ENCODE measurements at regions not wholly inside any gene's neighbourhood (a gene's known extent, or its start where the extent isn't known, plus 50 kb on each side); places are given as distances from the start of the nearest gene placed in this dataset.

DNA sequence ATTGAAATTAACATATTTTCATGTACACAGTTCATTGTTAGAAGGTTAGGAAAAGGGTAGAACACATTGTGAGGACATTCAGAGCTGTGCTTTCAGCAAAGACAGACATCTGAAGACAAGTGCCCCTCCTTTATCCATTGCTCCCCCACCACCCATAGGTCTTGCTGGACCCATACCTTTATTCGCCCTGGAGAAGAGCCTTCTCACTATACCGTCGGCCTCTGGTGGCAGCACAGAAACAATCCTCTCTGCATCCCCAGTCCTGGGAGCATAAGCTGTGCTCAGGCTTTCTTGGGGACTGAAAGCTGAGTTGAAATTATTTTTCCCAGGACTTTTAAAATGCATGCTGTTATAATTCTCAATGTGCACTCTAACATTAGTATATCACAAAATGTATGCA lies 372.3 kb downstream of the EPHA7 start (continued):
- TF ChIP-seq, protein P1, sequence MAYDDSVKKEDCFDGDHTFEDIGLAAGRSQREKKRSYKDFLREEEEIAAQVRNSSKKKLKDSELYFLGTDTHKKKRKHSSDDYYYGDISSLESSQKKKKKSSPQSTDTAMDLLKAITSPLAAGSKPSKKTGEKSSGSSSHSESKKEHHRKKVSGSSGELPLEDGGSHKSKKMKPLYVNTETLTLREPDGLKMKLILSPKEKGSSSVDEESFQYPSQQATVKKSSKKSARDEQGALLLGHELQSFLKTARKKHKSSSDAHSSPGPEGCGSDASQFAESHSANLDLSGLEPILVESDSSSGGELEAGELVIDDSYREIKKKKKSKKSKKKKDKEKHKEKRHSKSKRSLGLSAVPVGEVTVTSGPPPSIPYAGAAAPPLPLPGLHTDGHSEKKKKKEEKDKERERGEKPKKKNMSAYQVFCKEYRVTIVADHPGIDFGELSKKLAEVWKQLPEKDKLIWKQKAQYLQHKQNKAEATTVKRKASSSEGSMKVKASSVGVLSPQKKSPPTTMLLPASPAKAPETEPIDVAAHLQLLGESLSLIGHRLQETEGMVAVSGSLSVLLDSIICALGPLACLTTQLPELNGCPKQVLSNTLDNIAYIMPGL (CRISPR knock-in tag; IDR thresholded peaks at IDR 0.05; ENCODE audit: borderline replicate concordance), result no peak

DNA sequence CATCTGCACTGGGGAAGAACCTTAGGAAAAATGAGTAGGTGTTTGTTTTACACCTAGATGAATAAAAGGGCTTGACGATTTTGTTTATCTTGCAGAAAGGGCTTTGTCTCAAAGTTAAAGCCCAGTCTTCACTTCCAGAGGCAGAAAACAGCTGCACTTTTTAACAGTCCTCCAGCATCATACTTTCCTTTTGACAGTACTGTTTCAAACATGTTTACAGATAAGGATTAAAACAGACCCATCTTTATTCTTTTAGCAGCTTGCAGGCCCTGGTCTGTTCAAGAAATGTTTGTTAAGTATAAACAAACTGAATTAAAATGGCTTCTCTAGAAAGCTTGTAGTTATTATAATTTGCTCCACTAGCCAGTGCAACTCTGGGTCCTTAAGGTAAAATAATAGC lies 374.2 kb downstream of the EPHA7 start:
- Histone ChIP-seq H3K27ac (no peak overlapping the region), H3K4me3 (no peak overlapping the region), H3K4me1 (no peaks in the 10 kb centered on the region), H3K4me2 (no peak overlapping the region), H3K9me3 (no peaks in the 10 kb centered on the region)
- ChIA-PET POLR2A (no interaction called here), CTCF (no interaction called here)
- no peak for FAIRE-seq
- WGBS (ENCODE audit: missing lambda C conversion rate), result 0% methylated on average over 1 of the region's 1 CpG
- TF ChIP-seq, protein P1 (CRISPR knock-in tag; IDR thresholded peaks at IDR 0.05; ENCODE audit: borderline replicate concordance), result no peak
- no peak for DNase-seq (ENCODE audit: low read depth in 1 of 2, low spot score in 1 of 2)
- no peak for ATAC-seq

DNA sequence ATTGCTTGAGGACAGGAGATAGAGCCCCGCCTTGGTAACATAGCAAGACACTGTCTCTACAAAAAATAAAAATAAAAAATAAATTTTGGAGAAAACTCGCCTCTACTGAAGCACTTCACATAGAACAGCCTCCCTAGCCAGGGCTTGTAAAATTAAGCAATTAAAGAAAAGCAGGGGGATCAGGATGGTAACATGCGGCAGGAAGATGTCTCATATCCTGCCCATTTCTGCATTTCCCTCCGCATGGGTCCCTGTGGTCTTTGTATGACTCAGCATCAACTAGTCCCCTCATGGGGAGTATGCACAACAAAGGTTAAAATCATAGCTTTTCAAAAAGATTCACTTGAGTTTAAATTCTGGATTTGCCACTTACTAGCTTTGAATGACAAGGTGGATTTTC lies 379.0 kb downstream of the EPHA7 start:
- H3K4me3 ChIP-seq, result no peak overlapping the region
- POLR2A ChIA-PET, result no interaction called here
- CTCF ChIA-PET, result no interaction called here
- WGBS (ENCODE audit: missing lambda C conversion rate), result 26% methylated on average over 4 of the region's 4 CpGs
- no peaks in the 10 kb centered on the region for H3K9me3 ChIP-seq
- ATAC-seq (no peak), DNase-seq (ENCODE audit: low read depth in 1 of 2, low spot score in 1 of 2) (no peak), FAIRE-seq (no peak)
- H3K27ac ChIP-seq, result no peak overlapping the region
- TF ChIP-seq KDM5A (IDR thresholded peaks at IDR 0.05), result no peak
- TF ChIP-seq, protein P2, sequence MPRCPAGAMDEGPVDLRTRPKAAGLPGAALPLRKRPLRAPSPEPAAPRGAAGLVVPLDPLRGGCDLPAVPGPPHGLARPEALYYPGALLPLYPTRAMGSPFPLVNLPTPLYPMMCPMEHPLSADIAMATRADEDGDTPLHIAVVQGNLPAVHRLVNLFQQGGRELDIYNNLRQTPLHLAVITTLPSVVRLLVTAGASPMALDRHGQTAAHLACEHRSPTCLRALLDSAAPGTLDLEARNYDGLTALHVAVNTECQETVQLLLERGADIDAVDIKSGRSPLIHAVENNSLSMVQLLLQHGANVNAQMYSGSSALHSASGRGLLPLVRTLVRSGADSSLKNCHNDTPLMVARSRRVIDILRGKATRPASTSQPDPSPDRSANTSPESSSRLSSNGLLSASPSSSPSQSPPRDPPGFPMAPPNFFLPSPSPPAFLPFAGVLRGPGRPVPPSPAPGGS (IDR thresholded peaks at IDR 0.05), result no peak
- no peak overlapping the region for H3K4me2 ChIP-seq
- no peaks in the 10 kb centered on the region for H3K4me1 ChIP-seq

DNA sequence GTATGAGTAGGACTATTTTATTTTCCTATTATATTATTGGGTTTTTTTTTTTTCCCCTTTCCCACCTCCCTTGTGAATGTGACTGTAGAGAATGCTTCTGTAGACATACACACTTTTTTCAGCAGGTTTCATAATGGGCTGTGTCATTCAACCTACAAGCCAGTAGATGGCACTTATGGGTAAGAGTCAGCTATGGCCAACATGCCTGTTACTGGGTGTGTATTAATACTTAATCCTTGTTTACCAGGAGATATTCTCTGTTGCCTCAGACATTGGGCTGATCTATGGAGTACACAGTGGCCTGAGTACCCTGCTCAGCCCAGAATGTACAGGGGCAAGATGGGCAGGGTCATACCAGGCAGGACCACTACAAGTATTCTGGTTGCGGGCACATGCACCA lies 382.5 kb downstream of the EPHA7 start:
- POLR2A ChIA-PET, result no interaction called here
- DNase-seq (ENCODE audit: low read depth in 1 of 2, low spot score in 1 of 2), result peak in 1 of 2 experiments; percentile 2
- TF ChIP-seq PHF8 (IDR thresholded peaks at IDR 0.05; ENCODE audit: borderline replicate concordance, low read depth) (no peak), SMC3 (IDR thresholded peaks at IDR 0.05) (no peak), ESRRA (IDR thresholded peaks at IDR 0.05; ENCODE audit: borderline replicate concordance, low read length) (no peak), EHF (CRISPR knock-in tag; IDR thresholded peaks at IDR 0.05) (no peak), ZC3H11A (IDR thresholded peaks at IDR 0.05) (no peak), RFX5 (IDR thresholded peaks at IDR 0.05) (no peak), FOXS1 (CRISPR knock-in tag; IDR thresholded peaks at IDR 0.05) (no peak), CHD2 (IDR thresholded peaks at IDR 0.05; ENCODE audit: low read length, partially characterized antibody) (no peak), MYC (IDR thresholded peaks at IDR 0.05; ENCODE audit: borderline replicate concordance, low read length) (no peak)
- TF ChIP-seq, protein P3, sequence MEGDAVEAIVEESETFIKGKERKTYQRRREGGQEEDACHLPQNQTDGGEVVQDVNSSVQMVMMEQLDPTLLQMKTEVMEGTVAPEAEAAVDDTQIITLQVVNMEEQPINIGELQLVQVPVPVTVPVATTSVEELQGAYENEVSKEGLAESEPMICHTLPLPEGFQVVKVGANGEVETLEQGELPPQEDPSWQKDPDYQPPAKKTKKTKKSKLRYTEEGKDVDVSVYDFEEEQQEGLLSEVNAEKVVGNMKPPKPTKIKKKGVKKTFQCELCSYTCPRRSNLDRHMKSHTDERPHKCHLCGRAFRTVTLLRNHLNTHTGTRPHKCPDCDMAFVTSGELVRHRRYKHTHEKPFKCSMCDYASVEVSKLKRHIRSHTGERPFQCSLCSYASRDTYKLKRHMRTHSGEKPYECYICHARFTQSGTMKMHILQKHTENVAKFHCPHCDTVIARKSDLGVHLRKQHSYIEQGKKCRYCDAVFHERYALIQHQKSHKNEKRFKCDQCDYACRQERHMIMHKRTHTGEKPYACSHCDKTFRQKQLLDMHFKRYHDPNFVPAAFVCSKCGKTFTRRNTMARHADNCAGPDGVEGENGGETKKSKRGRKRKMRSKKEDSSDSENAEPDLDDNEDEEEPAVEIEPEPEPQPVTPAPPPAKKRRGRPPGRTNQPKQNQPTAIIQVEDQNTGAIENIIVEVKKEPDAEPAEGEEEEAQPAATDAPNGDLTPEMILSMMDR (IDR thresholded peaks at IDR 0.05), result no peak
- TF ChIP-seq, protein P4, sequence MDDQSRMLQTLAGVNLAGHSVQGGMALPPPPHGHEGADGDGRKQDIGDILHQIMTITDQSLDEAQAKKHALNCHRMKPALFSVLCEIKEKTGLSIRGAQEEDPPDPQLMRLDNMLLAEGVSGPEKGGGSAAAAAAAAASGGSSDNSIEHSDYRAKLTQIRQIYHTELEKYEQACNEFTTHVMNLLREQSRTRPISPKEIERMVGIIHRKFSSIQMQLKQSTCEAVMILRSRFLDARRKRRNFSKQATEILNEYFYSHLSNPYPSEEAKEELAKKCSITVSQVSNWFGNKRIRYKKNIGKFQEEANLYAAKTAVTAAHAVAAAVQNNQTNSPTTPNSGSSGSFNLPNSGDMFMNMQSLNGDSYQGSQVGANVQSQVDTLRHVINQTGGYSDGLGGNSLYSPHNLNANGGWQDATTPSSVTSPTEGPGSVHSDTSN (IDR thresholded peaks at IDR 0.05), result no peak
- WGBS (ENCODE audit: missing lambda C conversion rate), result 60% methylated on average over 1 of the region's 1 CpG
- no peak overlapping the region for H3K4me2 ChIP-seq
- H3K27ac ChIP-seq, result no peak overlapping the region
- ATAC-seq, result no peak
- CTCF ChIA-PET, result no interaction called here
- FAIRE-seq, result no peak
- H3K4me1 ChIP-seq, result no peaks in the 10 kb centered on the region
- H3K9me3 ChIP-seq, result no peaks in the 10 kb centered on the region
- no peak overlapping the region for H3K4me3 ChIP-seq
